Heart left ventricle (tissue), 13 donors: ENCODE measurements at regions not wholly inside any gene's neighbourhood (a gene's known extent, or its start where the extent isn't known, plus 50 kb on each side); places are given as distances from the start of the nearest gene placed in this dataset.

Source experiments
- CTCF ChIP-seq, 12 donors: fragments of 200-600 bp; sonication (generic) in 4 of 12; IDR thresholded peaks; one replicate each; pipeline versions ENCODE4 v1.5.0 to v1.8.0; 2018 to 2022; ENCODE audit warnings: antibody characterized with exemption in 12 of 12, mild to moderate bottlenecking in 5 of 12
- POLR2A ChIP-seq, 2 donors: fragments of 450-650 bp; IDR thresholded peaks; one replicate each; pipeline ENCODE4 v1.6.1; 2017; ENCODE audit warnings: antibody characterized with exemption in 2 of 2, mild to moderate bottlenecking in 2 of 2, moderate library complexity in 2 of 2
- donor health status: ischemic (EF 13 %, LVEDD 7.1; RV severe dilation, severe dysfunction).
- donor health status: DM: no; HTN: yes; CAD: no.
- donor health status: DM: no; HTN: no; CAD: no.
- donor health status: ischemic (EF 25% LVEDD 6.9; RV normal size, moderate dysfunction).
- donor health status: ischemic (EF 25% LVEDD 5.7; RV mildly dilated, moderate dysfunction).
- donor health status: ischemic (EF 35%, LVEDD 5.7; RV mildly dilated, moderate dysfunction).
- donor health status: nonischemic (EF 11% LVEDD 7.7; RV severe dilation, severe dysfunction).
- donor health status: DM: yes; HTN: yes; CAD: no.
- donor health status: PGD.
- donor health status: ischemic (EF 29% LVEDD 5.4; RV normal size, mild dysfunction).
- donor health status: nonischemic (EF 23%, LVEDD 6.1; RV moderate dilation, normal function).

- no peak for TF ChIP-seq CTCF (IDR thresholded peaks at IDR 0.05)
- no peak for TF ChIP-seq POLR2A (IDR thresholded peaks at IDR 0.05)
Observed at GRCh38 chr2:5970347-5970746, 278.2 kb downstream of the SOX11 start.
